ENCODE measurements at regions not wholly inside any gene's neighbourhood (a gene's known extent, or its start where the extent isn't known, plus 50 kb on each side); places are given as distances from the start of the nearest gene placed in this dataset.

GRCh38 chr2:120977582-120978358, 242.1 kb downstream of the GLI2 start:
- no peak for DNase-seq (ENCODE audit: low read depth)

- DNase-seq (ENCODE audit: low read depth): no peak
Measured at GRCh38 chr2:120978359-120979050, 242.8 kb downstream of the GLI2 start.

GRCh38 chr2:120979398-120979797, 243.7 kb downstream of the GLI2 start:
- no peak for DNase-seq (ENCODE audit: low read depth)

- no peak for DNase-seq (ENCODE audit: low read depth)
Measured at GRCh38 chr2:120979921-120980320, 244.3 kb downstream of the GLI2 start.

GRCh38 chr2:120981443-120981842, 245.8 kb downstream of the GLI2 start:
- DNase-seq (ENCODE audit: low read depth): no peak

- no peak for DNase-seq (ENCODE audit: low read depth)
Measured at GRCh38 chr2:120982598-120982997, 246.9 kb downstream of the GLI2 start.

- DNase-seq (ENCODE audit: low read depth): no peak
Measured at GRCh38 chr2:120983344-120983743, 247.7 kb downstream of the GLI2 start.

- no peak for DNase-seq (ENCODE audit: low read depth)
Measured at GRCh38 chr2:120984046-120984445, 248.4 kb downstream of the GLI2 start.

GRCh38 chr2:120984452-120985173, 248.9 kb downstream of the GLI2 start:
- no peak for DNase-seq (ENCODE audit: low read depth)

GRCh38 chr2:120985174-120985996, 249.7 kb downstream of the GLI2 start:
- DNase-seq (ENCODE audit: low read depth): no peak

GRCh38 chr2:120985997-120986651, 250.5 kb downstream of the GLI2 start:
- DNase-seq (ENCODE audit: low read depth): no peak

GRCh38 chr2:120986898-120987650, 251.4 kb downstream of the GLI2 start:
- no peak for DNase-seq (ENCODE audit: low read depth)

- DNase-seq (ENCODE audit: low read depth): no peak
Measured at GRCh38 chr2:120988051-120988699, 252.5 kb downstream of the GLI2 start.

- no peak for DNase-seq (ENCODE audit: low read depth)
Measured at GRCh38 chr2:120988700-120989511, 253.2 kb downstream of the GLI2 start.

GRCh38 chr2:120989512-120990441, 254.1 kb downstream of the GLI2 start:
- DNase-seq (ENCODE audit: low read depth): no peak

- DNase-seq (ENCODE audit: low read depth): no peak
Measured at GRCh38 chr2:120990451-120990871, 254.8 kb downstream of the GLI2 start.

- DNase-seq (ENCODE audit: low read depth): no peak
Measured at GRCh38 chr2:120991441-120991840, 255.8 kb downstream of the GLI2 start.
